Nephron progenitor cell (in vitro differentiated cells): ENCODE measurements at regions not wholly inside any gene's neighbourhood (a gene's known extent, or its start where the extent isn't known, plus 50 kb on each side); places are given as distances from the start of the nearest gene placed in this dataset.

Source experiments
- DNase-seq: peaks from one replicate; pipeline ENCODE4 v3.0.0; 2021
- H3K27ac Mint-ChIP-seq: 2 replicates; pipeline ENCODE4 v1.8.0; 2021; ENCODE audit warnings: mild to moderate bottlenecking, moderate library complexity, mixed read lengths
- H3K27me3 Mint-ChIP-seq: 2 replicates; pipeline ENCODE4 v1.8.0; 2021; ENCODE audit warnings: mild to moderate bottlenecking, low read depth, mixed read lengths; ENCODE audit not compliant: poor library complexity
- H3K36me3 Mint-ChIP-seq: 2 replicates; pipeline ENCODE4 v1.8.0; 2021; ENCODE audit warnings: low read depth, mixed read lengths
- H3K4me1 Mint-ChIP-seq: 2 replicates; pipeline ENCODE4 v1.8.0; 2021; ENCODE audit warnings: mixed read lengths
- H3K4me3 Mint-ChIP-seq: 2 replicates; pipeline ENCODE4 v1.8.0; 2021; ENCODE audit warnings: mild to moderate bottlenecking, moderate library complexity, mixed read lengths
- H3K9me3 Mint-ChIP-seq: 2 replicates; pipeline ENCODE4 v1.8.0; 2021; ENCODE audit warnings: mild to moderate bottlenecking, moderate library complexity, mixed read lengths
- TF ChIP-seq, protein P1 (sequence below): fragments of 200-600 bp; sonication (generic); IDR thresholded peaks from 2 replicates; pipeline ENCODE4 v1.5.0; 2021; ENCODE audit warnings: antibody characterized with exemption

- Mint-ChIP-seq H3K27me3 (peaks cover 18% of the 10 kb centered on the region), H3K9me3 (peaks cover 7% of the 10 kb centered on the region), H3K4me1 (peaks cover 49% of the 10 kb centered on the region), H3K27ac (no peak overlapping the region), H3K4me3 (no peak overlapping the region), H3K36me3 (no peaks in the 10 kb centered on the region)
- DNase-seq, result no peak
- TF ChIP-seq, protein P1, sequence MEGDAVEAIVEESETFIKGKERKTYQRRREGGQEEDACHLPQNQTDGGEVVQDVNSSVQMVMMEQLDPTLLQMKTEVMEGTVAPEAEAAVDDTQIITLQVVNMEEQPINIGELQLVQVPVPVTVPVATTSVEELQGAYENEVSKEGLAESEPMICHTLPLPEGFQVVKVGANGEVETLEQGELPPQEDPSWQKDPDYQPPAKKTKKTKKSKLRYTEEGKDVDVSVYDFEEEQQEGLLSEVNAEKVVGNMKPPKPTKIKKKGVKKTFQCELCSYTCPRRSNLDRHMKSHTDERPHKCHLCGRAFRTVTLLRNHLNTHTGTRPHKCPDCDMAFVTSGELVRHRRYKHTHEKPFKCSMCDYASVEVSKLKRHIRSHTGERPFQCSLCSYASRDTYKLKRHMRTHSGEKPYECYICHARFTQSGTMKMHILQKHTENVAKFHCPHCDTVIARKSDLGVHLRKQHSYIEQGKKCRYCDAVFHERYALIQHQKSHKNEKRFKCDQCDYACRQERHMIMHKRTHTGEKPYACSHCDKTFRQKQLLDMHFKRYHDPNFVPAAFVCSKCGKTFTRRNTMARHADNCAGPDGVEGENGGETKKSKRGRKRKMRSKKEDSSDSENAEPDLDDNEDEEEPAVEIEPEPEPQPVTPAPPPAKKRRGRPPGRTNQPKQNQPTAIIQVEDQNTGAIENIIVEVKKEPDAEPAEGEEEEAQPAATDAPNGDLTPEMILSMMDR, result no peak
Observed at GRCh38 chr20:48169650-48170225, 384.5 kb upstream of the SULF2 start.

GRCh38 chr20:48166082-48166835, 381.0 kb upstream of the SULF2 start:
- Mint-ChIP-seq H3K4me3 (no peak overlapping the region), H3K27me3 (peaks cover 10% of the 10 kb centered on the region), H3K9me3 (no peaks in the 10 kb centered on the region), H3K4me1 (peaks cover 53% of the 10 kb centered on the region), H3K36me3 (no peaks in the 10 kb centered on the region), H3K27ac (no peak overlapping the region)
- no peak for DNase-seq
- TF ChIP-seq, protein P1, result no peak

GRCh38 chr20:48165401-48165685, 380.1 kb upstream of the SULF2 start:
- H3K27ac Mint-ChIP-seq, result no peak overlapping the region
- H3K36me3 Mint-ChIP-seq, result no peaks in the 10 kb centered on the region
- TF ChIP-seq, protein P1, result no peak
- DNase-seq, result no peak
- H3K4me1 Mint-ChIP-seq, result peaks cover 46% of the 10 kb centered on the region
- H3K27me3 Mint-ChIP-seq, result peaks cover 13% of the 10 kb centered on the region
- no peak overlapping the region for H3K4me3 Mint-ChIP-seq
- H3K9me3 Mint-ChIP-seq, result no peaks in the 10 kb centered on the region

DNA sequence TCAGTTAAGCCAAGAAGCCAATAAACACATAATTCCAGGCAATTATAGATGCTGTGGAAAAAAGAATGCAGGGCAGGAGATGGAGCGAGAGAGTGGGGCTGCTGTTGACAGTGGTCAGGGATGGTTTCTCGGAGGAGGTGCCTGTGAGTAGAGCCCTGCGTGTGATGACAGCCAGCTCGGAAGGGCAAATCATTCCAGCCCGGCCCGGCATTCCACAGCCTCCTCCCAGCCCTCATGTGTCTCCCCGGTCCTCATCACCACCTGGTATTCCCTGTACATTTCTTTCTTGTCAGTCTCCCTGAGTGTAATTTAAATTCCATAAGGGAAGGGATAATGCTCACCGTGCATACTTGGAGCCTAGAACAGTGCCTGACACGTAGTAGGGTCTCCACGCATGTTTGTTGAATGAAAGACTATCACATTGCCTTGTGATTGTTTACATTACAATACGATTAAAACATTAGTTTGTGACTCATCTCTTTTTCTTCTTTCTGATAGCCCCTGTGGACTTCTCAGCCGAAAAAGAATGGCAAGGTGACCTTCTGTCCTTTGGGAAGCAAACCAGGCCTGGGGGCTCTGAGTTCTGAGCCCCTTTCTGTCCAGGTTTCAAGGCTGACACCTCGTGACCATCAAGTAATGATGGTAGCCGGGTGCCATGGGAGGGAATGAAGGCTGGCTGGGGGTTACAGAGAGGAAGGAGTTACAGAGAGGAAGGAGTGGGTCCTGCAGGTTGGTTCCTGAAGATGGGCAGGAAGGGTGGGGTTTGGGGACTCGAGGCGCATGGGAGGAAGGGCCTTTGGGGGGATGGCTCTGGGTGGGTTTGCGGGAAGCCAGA, 379.5 kb upstream of the SULF2 start:
- TF ChIP-seq, protein P1, result no peak
- Mint-ChIP-seq H3K4me3 (no peak overlapping the region), H3K27ac (no peak overlapping the region), H3K9me3 (no peaks in the 10 kb centered on the region), H3K4me1 (peaks cover 46% of the 10 kb centered on the region), H3K36me3 (no peaks in the 10 kb centered on the region), H3K27me3 (peaks cover 13% of the 10 kb centered on the region)
- no peak for DNase-seq

DNA sequence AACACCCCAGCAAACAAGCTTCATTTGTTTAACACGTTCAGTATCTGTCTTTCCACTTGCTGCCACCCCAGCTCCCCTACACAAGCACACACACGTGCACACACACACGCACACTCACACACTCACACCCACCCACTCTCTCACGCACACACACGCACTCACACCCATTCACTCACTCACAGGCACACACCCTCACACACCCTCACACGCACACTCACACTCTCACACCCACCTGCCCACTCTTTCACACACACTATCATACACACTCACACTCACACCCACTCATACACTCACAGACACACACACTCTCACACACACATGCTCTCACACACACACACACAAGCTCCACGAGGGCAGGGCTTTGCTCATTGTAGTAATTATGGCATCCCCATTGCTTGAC, 378.8 kb upstream of the SULF2 start:
- H3K27ac Mint-ChIP-seq, result no peak overlapping the region
- DNase-seq, result no peak
- TF ChIP-seq, protein P1, result no peak
- peaks cover 43% of the 10 kb centered on the region for H3K4me1 Mint-ChIP-seq
- no peaks in the 10 kb centered on the region for H3K9me3 Mint-ChIP-seq
- H3K27me3 Mint-ChIP-seq, result peaks cover 15% of the 10 kb centered on the region
- no peak overlapping the region for H3K4me3 Mint-ChIP-seq
- H3K36me3 Mint-ChIP-seq, result no peaks in the 10 kb centered on the region
